GM12878 (cell line): ENCODE measurements at regions not wholly inside any gene's neighbourhood (a gene's known extent, or its start where the extent isn't known, plus 50 kb on each side); places are given as distances from the start of the nearest gene placed in this dataset.

ENCODE experiments used
- BCL11A ChIP-seq: IDR thresholded peaks from 2 replicates; pipeline ENCODE4 v1.6.1; 2011; ENCODE audit warnings: low read depth, low read length
- CREB1 ChIP-seq: IDR thresholded peaks from 2 replicates; pipeline ENCODE4 v1.6.1; 2012; ENCODE audit warnings: low read depth, mild to moderate bottlenecking, inconsistent platforms
- JUND ChIP-seq: IDR thresholded peaks from 2 replicates; pipeline ENCODE4 v1.6.1; 2012; ENCODE audit warnings: low read depth, mild to moderate bottlenecking, low read length, improper control_type of control experiment, moderate library complexity
- KDM1A ChIP-seq: fragments of 200-600 bp; sonication (generic); IDR thresholded peaks from 2 replicates; pipeline ENCODE4 v1.6.1; 2016; ENCODE audit warnings: borderline replicate concordance
- NR2F1 ChIP-seq: fragments of 450-650 bp; conservative IDR thresholded peaks from 2 replicates; pipeline ENCODE4 v1.6.1; 2017; ENCODE audit warnings: mild to moderate bottlenecking
- POLR2A ChIP-seq: IDR thresholded peaks from 2 replicates; pipeline ENCODE4 v1.6.1; 2011; ENCODE audit warnings: low read depth, mild to moderate bottlenecking, low read length
- POLR2AphosphoS2 ChIP-seq: IDR thresholded peaks from 2 replicates; pipeline ENCODE4 v1.6.1; 2011; ENCODE audit warnings: low read depth, mild to moderate bottlenecking, low read length, improper control_type of control experiment, moderate library complexity
- RBBP5 ChIP-seq: fragments of 200-600 bp; sonication (generic); conservative IDR thresholded peaks from 2 replicates; pipeline ENCODE4 v1.6.1; 2016
- SMC3 ChIP-seq: IDR thresholded peaks from 2 replicates; pipeline ENCODE4 v1.6.1; 2011; ENCODE audit warnings: low read length, improper control_type of control experiment, borderline replicate concordance
- TAF1 ChIP-seq: IDR thresholded peaks from 2 replicates; pipeline ENCODE4 v1.6.1; 2011; ENCODE audit warnings: mild to moderate bottlenecking, low read depth, low read length, borderline replicate concordance
- ZNF217 ChIP-seq: fragments of 450-650 bp; IDR thresholded peaks from 2 replicates; pipeline ENCODE4 v1.6.1; 2017; ENCODE audit warnings: antibody characterized with exemption, mild to moderate bottlenecking
- TF ChIP-seq, protein P1 (sequence below), 3 experiments: IDR thresholded peaks in 2 of 3; conservative IDR thresholded peaks in 1 of 3; 2 replicates each; pipeline ENCODE4 v1.5.1; 2011; ENCODE audit warnings: low read depth in 3 of 3, low read length in 3 of 3, mild to moderate bottlenecking in 3 of 3, control low read depth in 2 of 3, moderate library complexity in 2 of 3, inconsistent platforms in 1 of 3, mixed read lengths in 1 of 3; ENCODE audit not compliant: control insufficient read depth in 2 of 3, insufficient read depth in 1 of 3; ENCODE audit errors: extremely low read depth in 1 of 3
- TF ChIP-seq, protein P2 (sequence below): IDR thresholded peaks from 2 replicates; pipeline ENCODE4 v1.6.1; 2012; ENCODE audit warnings: low read length, inconsistent platforms

DNA sequence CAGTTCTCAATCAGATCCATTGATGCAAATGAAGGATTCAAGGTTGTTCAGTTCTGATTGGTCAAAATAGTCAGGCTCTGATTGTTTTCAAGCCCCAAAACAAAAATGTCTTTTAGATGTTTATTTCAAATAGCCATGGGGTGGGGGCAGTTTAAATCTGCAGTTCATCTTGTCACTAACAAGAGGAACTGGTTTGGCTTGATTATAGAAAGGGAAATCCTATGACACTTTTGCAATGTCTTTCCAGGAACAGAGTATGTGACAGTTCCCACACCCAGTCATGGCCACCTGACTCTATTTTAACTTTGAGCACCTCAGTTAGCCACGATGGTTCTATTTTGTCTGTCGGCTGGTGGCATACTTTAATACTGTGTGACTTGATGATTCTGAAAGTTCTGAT is 1544.1 kb downstream of the PLA2G4A start:
- TF ChIP-seq NR2F1 (no peak), POLR2AphosphoS2 (no peak), CREB1 (no peak), JUND (no peak), BCL11A (no peak), SMC3 (no peak), ZNF217 (no peak), TAF1 (no peak), KDM1A (no peak), RBBP5 (no peak), POLR2A (no peak)
- TF ChIP-seq, protein P1, sequence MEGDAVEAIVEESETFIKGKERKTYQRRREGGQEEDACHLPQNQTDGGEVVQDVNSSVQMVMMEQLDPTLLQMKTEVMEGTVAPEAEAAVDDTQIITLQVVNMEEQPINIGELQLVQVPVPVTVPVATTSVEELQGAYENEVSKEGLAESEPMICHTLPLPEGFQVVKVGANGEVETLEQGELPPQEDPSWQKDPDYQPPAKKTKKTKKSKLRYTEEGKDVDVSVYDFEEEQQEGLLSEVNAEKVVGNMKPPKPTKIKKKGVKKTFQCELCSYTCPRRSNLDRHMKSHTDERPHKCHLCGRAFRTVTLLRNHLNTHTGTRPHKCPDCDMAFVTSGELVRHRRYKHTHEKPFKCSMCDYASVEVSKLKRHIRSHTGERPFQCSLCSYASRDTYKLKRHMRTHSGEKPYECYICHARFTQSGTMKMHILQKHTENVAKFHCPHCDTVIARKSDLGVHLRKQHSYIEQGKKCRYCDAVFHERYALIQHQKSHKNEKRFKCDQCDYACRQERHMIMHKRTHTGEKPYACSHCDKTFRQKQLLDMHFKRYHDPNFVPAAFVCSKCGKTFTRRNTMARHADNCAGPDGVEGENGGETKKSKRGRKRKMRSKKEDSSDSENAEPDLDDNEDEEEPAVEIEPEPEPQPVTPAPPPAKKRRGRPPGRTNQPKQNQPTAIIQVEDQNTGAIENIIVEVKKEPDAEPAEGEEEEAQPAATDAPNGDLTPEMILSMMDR (IDR thresholded peaks at IDR 0.05 in 2 of 3, conservative IDR thresholded peaks at IDR 0.05 in 1 of 3; ENCODE audit: control insufficient read depth in 2 of 3, extremely low read depth in 1 of 3, insufficient read depth in 1 of 3, low read depth in 3 of 3, low read length in 3 of 3), result no peak
- TF ChIP-seq, protein P2, sequence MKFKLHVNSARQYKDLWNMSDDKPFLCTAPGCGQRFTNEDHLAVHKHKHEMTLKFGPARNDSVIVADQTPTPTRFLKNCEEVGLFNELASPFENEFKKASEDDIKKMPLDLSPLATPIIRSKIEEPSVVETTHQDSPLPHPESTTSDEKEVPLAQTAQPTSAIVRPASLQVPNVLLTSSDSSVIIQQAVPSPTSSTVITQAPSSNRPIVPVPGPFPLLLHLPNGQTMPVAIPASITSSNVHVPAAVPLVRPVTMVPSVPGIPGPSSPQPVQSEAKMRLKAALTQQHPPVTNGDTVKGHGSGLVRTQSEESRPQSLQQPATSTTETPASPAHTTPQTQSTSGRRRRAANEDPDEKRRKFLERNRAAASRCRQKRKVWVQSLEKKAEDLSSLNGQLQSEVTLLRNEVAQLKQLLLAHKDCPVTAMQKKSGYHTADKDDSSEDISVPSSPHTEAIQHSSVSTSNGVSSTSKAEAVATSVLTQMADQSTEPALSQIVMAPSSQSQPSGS, result no peak
